ENCODE measurements at regions not wholly inside any gene's neighbourhood (a gene's known extent, or its start where the extent isn't known, plus 50 kb on each side); places are given as distances from the start of the nearest gene placed in this dataset.

DNA sequence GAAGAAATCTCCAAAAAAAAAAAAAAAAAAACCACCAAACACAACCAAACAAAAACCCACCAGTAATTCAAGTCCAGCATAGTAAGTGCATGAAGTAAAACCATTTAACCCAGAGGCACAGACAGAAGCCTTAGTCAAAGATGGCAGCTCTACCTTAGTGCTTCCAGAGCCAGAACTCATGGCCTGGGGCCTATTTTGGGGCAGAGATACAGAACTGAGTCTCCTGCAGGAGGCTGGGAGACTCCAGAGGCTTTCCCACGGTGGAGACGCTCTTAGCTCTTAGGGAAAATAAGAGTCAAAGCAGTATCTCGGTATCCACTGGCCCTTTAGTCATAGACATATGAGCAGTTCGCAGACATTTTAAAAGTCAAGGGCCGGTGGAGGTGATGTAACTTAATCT, 129.5 kb downstream of the GPX5 start:
- TF ChIP-seq, protein P1, sequence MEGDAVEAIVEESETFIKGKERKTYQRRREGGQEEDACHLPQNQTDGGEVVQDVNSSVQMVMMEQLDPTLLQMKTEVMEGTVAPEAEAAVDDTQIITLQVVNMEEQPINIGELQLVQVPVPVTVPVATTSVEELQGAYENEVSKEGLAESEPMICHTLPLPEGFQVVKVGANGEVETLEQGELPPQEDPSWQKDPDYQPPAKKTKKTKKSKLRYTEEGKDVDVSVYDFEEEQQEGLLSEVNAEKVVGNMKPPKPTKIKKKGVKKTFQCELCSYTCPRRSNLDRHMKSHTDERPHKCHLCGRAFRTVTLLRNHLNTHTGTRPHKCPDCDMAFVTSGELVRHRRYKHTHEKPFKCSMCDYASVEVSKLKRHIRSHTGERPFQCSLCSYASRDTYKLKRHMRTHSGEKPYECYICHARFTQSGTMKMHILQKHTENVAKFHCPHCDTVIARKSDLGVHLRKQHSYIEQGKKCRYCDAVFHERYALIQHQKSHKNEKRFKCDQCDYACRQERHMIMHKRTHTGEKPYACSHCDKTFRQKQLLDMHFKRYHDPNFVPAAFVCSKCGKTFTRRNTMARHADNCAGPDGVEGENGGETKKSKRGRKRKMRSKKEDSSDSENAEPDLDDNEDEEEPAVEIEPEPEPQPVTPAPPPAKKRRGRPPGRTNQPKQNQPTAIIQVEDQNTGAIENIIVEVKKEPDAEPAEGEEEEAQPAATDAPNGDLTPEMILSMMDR (IDR thresholded peaks at IDR 0.05; ENCODE audit: insufficient read depth, low read length, poor library complexity, severe bottlenecking) = no peak
- TF ChIP-seq EZH2phosphoT487 (conservative IDR thresholded peaks at IDR 0.05; ENCODE audit: low read length) = no peak
